Activated CD4-positive, alpha-beta T cell treated with anti-CD3 and anti-CD28 coated beads, Interleukin-2, amount 50 U/mL, for 1 hour (primary cell): ENCODE measurements at regions not wholly inside any gene's neighbourhood (a gene's known extent, or its start where the extent isn't known, plus 50 kb on each side); places are given as distances from the start of the nearest gene placed in this dataset.

ENCODE experiments used
- DNase-seq: peaks from one replicate; pipeline ENCODE4 v3.0.0-alpha.2; 2020

DNA sequence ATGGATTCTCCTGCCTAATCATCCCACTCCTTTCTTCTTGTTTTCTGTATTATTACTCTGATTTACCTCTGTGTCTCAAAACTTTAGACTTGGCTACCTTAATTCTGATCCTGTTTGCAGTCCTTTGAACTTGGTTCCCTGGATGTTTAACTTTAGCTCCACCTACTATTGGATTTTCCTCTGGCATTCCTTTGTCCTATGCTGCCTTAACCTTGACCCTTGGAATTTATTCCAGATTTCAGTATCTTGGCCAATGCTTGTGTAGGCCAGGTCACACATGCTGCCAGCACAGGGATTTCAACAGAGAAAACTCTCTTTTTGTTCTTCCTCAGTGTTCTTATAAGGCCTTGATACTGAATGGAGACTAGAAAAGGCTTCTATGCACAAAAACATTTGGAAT is 65.0 kb upstream of the DNAJC19 start:
- DNase-seq: no peak

DNA sequence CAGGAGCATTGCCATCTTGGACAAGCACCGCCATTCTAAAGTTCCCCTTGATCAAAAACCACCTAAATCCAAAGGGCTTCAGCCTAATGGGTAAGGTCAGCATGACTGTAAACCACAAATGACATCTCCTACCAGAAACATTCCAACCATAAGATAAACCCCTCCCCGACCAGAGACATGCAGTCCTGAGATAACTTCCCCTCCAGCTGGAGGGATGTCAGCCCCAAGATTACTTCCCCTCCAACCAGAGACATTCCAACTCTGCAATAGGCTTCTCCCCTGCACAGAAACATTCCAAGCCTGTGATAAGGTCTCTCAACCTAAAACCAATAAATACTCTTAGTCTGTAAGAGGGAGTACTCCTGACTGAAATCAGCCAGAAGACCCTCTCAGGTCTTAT is 62.7 kb upstream of the DNAJC19 start:
- DNase-seq: no peak

DNA sequence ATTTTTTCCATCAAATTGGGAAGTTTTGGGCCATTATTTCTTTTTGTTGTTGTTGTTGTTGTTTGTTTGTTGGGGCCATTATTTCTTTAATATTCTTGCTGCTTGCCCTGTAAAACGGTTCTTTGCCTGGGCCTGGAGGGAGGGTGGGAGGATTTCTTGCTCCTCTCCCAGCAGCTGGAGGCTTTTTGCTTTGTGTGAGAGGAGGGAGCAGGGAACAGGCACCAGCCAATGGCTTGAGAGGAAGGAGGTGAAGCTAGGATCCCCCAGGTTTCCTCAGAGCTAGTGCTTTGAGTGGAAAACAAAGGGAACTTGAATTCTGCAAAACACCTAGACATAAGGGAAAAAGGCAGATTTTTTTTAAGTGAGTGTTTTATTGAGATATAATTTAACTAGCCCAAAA is 61.2 kb upstream of the DNAJC19 start:
- no peak for DNase-seq

DNA sequence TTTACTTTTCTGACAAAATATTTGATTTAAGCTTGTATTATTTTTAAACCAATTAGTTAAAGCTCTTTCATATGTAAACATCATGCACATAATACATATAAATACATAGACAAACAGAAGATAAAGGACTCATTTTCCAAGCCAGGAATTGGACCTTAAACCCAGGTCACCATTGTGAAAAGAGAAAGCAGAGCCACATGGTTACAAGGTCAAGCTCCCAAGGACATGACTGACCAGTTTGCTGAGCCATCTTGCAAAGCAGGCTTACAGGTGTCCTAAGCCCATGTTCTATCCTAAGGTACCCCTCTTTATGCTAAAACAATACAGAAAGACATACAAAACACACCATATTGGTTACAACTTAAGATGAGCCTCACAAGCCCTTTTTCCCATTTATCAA is 50.5 kb upstream of the DNAJC19 start:
- no peak for DNase-seq
